NCI-H2227 treated with DMSO at 0.1 percent for 48 hours (cell line): ENCODE measurements at regions not wholly inside any gene's neighbourhood (a gene's known extent, or its start where the extent isn't known, plus 50 kb on each side); places are given as distances from the start of the nearest gene placed in this dataset.

ENCODE experiments used
- DNase-seq: peaks from one replicate; lab custom pipeline; 2025; lab: John Stamatoyannopoulos, UW

GRCh38 chr13:26837102-26837501 lies 76.5 kb upstream of the GPR12 start:
- no peak for DNase-seq

- DNase-seq, result no peak
Observed at GRCh38 chr13:26836626-26837025, 76.0 kb upstream of the GPR12 start.

GRCh38 chr13:26834646-26835045 lies 74.1 kb upstream of the GPR12 start:
- DNase-seq, result no peak

- DNase-seq, result no peak
Observed at GRCh38 chr13:26831336-26831908, 70.8 kb upstream of the GPR12 start.

- no peak for DNase-seq
Observed at GRCh38 chr13:26829716-26830115, 69.1 kb upstream of the GPR12 start.

- no peak for DNase-seq
Observed at GRCh38 chr13:26824581-26824980, 64.0 kb upstream of the GPR12 start.

GRCh38 chr13:26822146-26822545 lies 61.6 kb upstream of the GPR12 start:
- no peak for DNase-seq

GRCh38 chr13:26821672-26822071 lies 61.1 kb upstream of the GPR12 start:
- DNase-seq, result no peak

GRCh38 chr13:26820871-26821270 lies 60.3 kb upstream of the GPR12 start:
- DNase-seq, result no peak

- no peak for DNase-seq
Observed at GRCh38 chr13:26819046-26819445, 58.5 kb upstream of the GPR12 start.

GRCh38 chr13:26816881-26817280 lies 56.3 kb upstream of the GPR12 start:
- DNase-seq, result no peak

GRCh38 chr13:26813980-26814348 lies 53.4 kb upstream of the GPR12 start:
- no peak for DNase-seq

- peak; percentile 47 for DNase-seq
Observed at GRCh38 chr13:26813321-26813979, 52.9 kb upstream of the GPR12 start.

- DNase-seq, result no peak
Observed at GRCh38 chr13:26811581-26811980, 51.0 kb upstream of the GPR12 start.
